BLaER1 (cell line): ENCODE measurements at regions not wholly inside any gene's neighbourhood (a gene's known extent, or its start where the extent isn't known, plus 50 kb on each side); places are given as distances from the start of the nearest gene placed in this dataset.
"Not testable (repeated sequence)": the region's sequence is repeated elsewhere in the genome, so short reads cannot be mapped to it uniquely, and the experiment has no call there.

ENCODE experiments used
- H3K27ac ChIP-seq: shearing (Covaris generic); formaldehyde crosslinking; 2 replicates; pipeline ENCODE4 v1.8.1; 2022
- H3K27me3 ChIP-seq: shearing (Covaris generic); formaldehyde crosslinking; 2 replicates; pipeline ENCODE4 v1.8.1; 2022
- H3K36me3 ChIP-seq: shearing (Covaris generic); formaldehyde crosslinking; 2 replicates; pipeline ENCODE4 v1.8.1; 2022
- H3K4me1 ChIP-seq: shearing (Covaris generic); formaldehyde crosslinking; 2 replicates; pipeline ENCODE4 v1.8.1; 2022
- H3K4me2 ChIP-seq: shearing (Covaris generic); formaldehyde crosslinking; 2 replicates; pipeline ENCODE4 v1.8.1; 2022
- H3K4me3 ChIP-seq: shearing (Covaris generic); formaldehyde crosslinking; 2 replicates; pipeline ENCODE4 v1.8.1; 2022
- H3K9ac ChIP-seq: shearing (Covaris generic); formaldehyde crosslinking; 2 replicates; pipeline ENCODE4 v1.8.1; 2022
- H3K9me3 ChIP-seq: shearing (Covaris generic); formaldehyde crosslinking; 2 replicates; pipeline ENCODE4 v1.8.1; 2022
- H4K20me1 ChIP-seq: shearing (Covaris generic); formaldehyde crosslinking; 2 replicates; pipeline ENCODE4 v1.8.1; 2022
- Cebpa-rat ChIP-seq: shearing (Covaris generic); IDR thresholded peaks from 2 replicates; pipeline ENCODE4 v1.8.1; 2022

GRCh38 chr14:84303140-84303539, 1226.8 kb upstream of the FLRT2 start:
- H3K36me3 ChIP-seq, result no peaks in the 10 kb centered on the region
- no peak for TF ChIP-seq Cebpa-rat
- no peak overlapping the region for H3K9ac ChIP-seq
- H3K4me2 ChIP-seq, result no peak overlapping the region
- H3K9me3 ChIP-seq, result peaks cover 25% of the 10 kb centered on the region
- no peaks in the 10 kb centered on the region for H4K20me1 ChIP-seq
- H3K27me3 ChIP-seq, result no peaks in the 10 kb centered on the region
- no peak overlapping the region for H3K27ac ChIP-seq
- no peak overlapping the region for H3K4me3 ChIP-seq
- H3K4me1 ChIP-seq, result no peaks in the 10 kb centered on the region

DNA sequence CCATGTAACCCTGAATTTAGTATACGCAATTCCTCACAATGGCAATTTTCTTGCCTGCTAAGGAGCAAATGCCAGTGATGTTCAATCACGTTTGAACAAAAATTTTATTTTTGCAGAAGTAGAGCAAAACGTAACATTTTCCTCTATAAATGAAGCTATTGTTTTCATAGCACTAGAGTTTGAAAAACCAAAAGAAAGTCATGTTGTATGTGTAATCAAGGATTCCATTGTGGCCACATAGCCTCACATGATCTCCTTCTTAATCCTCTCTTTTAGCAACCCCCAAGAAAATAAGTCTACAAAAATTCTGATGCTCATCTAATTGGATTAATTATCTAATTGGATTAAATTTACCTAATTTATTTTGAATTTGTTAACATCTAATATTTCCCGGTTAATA, 1217.4 kb upstream of the FLRT2 start:
- no peaks in the 10 kb centered on the region for H3K9me3 ChIP-seq
- H3K9ac ChIP-seq, result no peak overlapping the region
- no peaks in the 10 kb centered on the region for H3K4me1 ChIP-seq
- no peaks in the 10 kb centered on the region for H3K27me3 ChIP-seq
- H3K4me3 ChIP-seq, result no peak overlapping the region
- no peak overlapping the region for H3K4me2 ChIP-seq
- TF ChIP-seq Cebpa-rat, result no peak
- H3K27ac ChIP-seq, result no peak overlapping the region
- H3K36me3 ChIP-seq, result no peaks in the 10 kb centered on the region
- H4K20me1 ChIP-seq, result no peaks in the 10 kb centered on the region

GRCh38 chr14:84323450-84323849, 1206.5 kb upstream of the FLRT2 start:
- no peak for TF ChIP-seq Cebpa-rat
- Histone ChIP-seq H3K27ac (no peak overlapping the region), H4K20me1 (no peaks in the 10 kb centered on the region), H3K36me3 (no peaks in the 10 kb centered on the region), H3K27me3 (no peaks in the 10 kb centered on the region), H3K4me2 (no peak overlapping the region), H3K4me3 (no peak overlapping the region), H3K9ac (no peak overlapping the region), H3K9me3 (no peaks in the 10 kb centered on the region), H3K4me1 (no peaks in the 10 kb centered on the region)

GRCh38 chr14:84323978-84324377, 1206.0 kb upstream of the FLRT2 start:
- Histone ChIP-seq H3K27ac (no peak overlapping the region), H3K4me1 (no peaks in the 10 kb centered on the region), H3K27me3 (no peaks in the 10 kb centered on the region), H4K20me1 (no peaks in the 10 kb centered on the region), H3K9ac (no peak overlapping the region), H3K4me2 (no peak overlapping the region), H3K4me3 (no peak overlapping the region), H3K9me3 (no peaks in the 10 kb centered on the region), H3K36me3 (no peaks in the 10 kb centered on the region)
- no peak for TF ChIP-seq Cebpa-rat

GRCh38 chr14:84336433-84336832, 1193.5 kb upstream of the FLRT2 start:
- TF ChIP-seq Cebpa-rat, result no peak
- no peaks in the 10 kb centered on the region for H3K4me1 ChIP-seq
- no peaks in the 10 kb centered on the region for H3K36me3 ChIP-seq
- no peak overlapping the region for H3K27ac ChIP-seq
- H3K27me3 ChIP-seq, result no peaks in the 10 kb centered on the region
- H3K4me2 ChIP-seq, result no peak overlapping the region
- H3K9ac ChIP-seq, result no peak overlapping the region
- H4K20me1 ChIP-seq, result no peaks in the 10 kb centered on the region
- H3K9me3 ChIP-seq, result no peaks in the 10 kb centered on the region
- H3K4me3 ChIP-seq, result no peak overlapping the region

DNA sequence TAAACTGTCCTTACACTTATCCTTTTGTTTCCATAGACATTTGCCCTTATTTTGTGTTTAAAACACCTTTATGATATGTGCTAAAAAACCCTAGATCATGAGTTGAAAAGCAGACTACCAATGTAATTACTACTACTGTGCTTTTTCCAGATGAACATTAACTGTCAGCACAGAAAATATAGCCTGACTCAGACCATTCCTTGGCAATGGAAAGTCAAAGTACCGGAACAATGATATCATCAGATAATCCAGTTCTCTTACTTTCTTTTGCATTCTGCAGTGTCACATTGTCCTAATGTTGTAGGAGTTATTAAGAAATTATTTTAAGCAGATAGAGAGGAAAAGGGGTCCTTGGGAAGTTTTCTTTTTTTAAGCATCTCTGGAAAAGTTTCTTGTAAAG, 1189.0 kb upstream of the FLRT2 start:
- Histone ChIP-seq H3K4me3 (no peak overlapping the region), H3K4me1 (no peaks in the 10 kb centered on the region), H3K27me3 (no peaks in the 10 kb centered on the region), H3K9ac (no peak overlapping the region), H3K27ac (no peak overlapping the region), H4K20me1 (no peaks in the 10 kb centered on the region), H3K9me3 (no peaks in the 10 kb centered on the region), H3K36me3 (no peaks in the 10 kb centered on the region), H3K4me2 (no peak overlapping the region)
- no peak for TF ChIP-seq Cebpa-rat

- H3K27ac ChIP-seq, H3K4me2 ChIP-seq, H3K9ac ChIP-seq, H3K4me3 ChIP-seq, H3K36me3 ChIP-seq, H3K9me3 ChIP-seq, H4K20me1 ChIP-seq, H3K4me1 ChIP-seq, H3K27me3 ChIP-seq: not testable (repeated sequence)
Observed at GRCh38 chr14:84341867-84342266, 1188.1 kb upstream of the FLRT2 start.

GRCh38 chr14:84343656-84344055, 1186.3 kb upstream of the FLRT2 start:
- Histone ChIP-seq H3K9me3 (no peaks in the 10 kb centered on the region), H3K27ac (no peak overlapping the region), H3K4me1 (no peaks in the 10 kb centered on the region), H3K4me2 (no peak overlapping the region), H3K4me3 (no peak overlapping the region), H3K27me3 (no peaks in the 10 kb centered on the region), H3K36me3 (no peaks in the 10 kb centered on the region), H4K20me1 (no peaks in the 10 kb centered on the region), H3K9ac (no peak overlapping the region)
- TF ChIP-seq Cebpa-rat, result no peak

DNA sequence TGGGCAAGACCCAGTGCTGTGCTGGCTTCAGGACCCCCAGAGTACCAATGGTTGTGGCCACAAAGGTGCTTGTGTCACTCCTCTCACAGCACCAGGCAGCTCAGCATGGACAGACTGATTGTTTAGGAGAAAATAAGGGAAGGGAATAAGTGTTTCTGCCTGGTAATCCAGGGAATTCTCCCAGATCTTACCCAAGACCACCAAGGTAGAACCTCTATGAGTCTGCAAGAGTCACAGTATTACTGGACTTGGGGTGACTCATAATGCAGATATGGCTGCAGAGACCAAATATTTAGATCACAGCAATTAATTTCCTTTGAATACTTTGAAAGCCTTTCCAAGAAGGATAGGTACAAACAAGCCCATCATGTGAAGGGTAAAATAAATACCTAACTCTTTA, 1178.3 kb upstream of the FLRT2 start:
- Histone ChIP-seq H4K20me1 (no peaks in the 10 kb centered on the region), H3K27ac (no peak overlapping the region), H3K9ac (no peak overlapping the region), H3K4me1 (no peaks in the 10 kb centered on the region), H3K27me3 (no peaks in the 10 kb centered on the region), H3K4me2 (no peak overlapping the region), H3K36me3 (no peaks in the 10 kb centered on the region), H3K9me3 (no peaks in the 10 kb centered on the region), H3K4me3 (no peak overlapping the region)
- no peak for TF ChIP-seq Cebpa-rat

DNA sequence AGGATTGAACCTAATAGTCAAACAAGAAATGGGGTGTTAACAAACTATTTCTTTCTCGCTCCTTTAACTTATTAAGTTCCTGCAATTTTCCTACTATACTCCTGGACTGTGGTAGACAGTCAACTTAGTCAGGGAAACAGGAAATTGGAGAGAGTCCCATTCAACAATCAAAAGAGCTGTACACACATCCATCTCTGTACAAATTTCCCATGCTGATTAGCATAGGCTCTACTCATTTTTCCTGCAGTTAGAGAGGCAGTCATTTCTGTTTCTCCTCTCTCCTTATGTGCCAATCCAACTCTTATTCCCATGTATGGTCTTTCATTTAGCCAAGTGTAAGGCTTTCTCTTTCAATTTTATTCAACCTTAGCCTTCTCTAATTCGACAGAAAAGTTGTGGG, 1168.5 kb upstream of the FLRT2 start:
- no peaks in the 10 kb centered on the region for H4K20me1 ChIP-seq
- H3K9ac ChIP-seq, result no peak overlapping the region
- no peak overlapping the region for H3K27ac ChIP-seq
- no peak overlapping the region for H3K4me3 ChIP-seq
- H3K36me3 ChIP-seq, result no peaks in the 10 kb centered on the region
- no peaks in the 10 kb centered on the region for H3K4me1 ChIP-seq
- no peaks in the 10 kb centered on the region for H3K9me3 ChIP-seq
- no peak overlapping the region for H3K4me2 ChIP-seq
- no peak for TF ChIP-seq Cebpa-rat
- no peaks in the 10 kb centered on the region for H3K27me3 ChIP-seq

DNA sequence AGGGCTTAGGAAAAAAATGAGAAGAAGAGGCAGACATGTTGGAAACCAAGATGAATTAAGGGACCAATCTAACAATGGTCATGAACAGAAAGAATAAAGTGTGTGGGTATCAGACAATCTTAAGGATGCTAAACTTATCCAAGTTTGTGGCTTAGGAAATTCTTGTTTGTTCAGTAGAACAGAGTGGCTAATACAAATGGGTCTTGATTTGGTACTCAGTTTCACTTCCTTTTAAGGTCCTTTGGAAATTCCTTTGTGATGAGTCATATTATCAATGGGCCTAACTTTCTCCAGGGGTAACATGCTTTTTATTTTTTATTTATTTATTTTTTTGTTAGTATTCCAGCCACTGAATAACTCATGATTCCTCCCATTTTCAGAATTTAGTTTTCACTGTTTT, 1154.7 kb upstream of the FLRT2 start:
- H3K27me3 ChIP-seq, result no peaks in the 10 kb centered on the region
- H3K4me3 ChIP-seq, result no peak overlapping the region
- no peak for TF ChIP-seq Cebpa-rat
- H3K27ac ChIP-seq, result no peak overlapping the region
- no peak overlapping the region for H3K4me2 ChIP-seq
- no peaks in the 10 kb centered on the region for H3K9me3 ChIP-seq
- H3K9ac ChIP-seq, result no peak overlapping the region
- H3K36me3 ChIP-seq, result no peaks in the 10 kb centered on the region
- no peaks in the 10 kb centered on the region for H4K20me1 ChIP-seq
- H3K4me1 ChIP-seq, result no peaks in the 10 kb centered on the region
